IMR-90 (cell line): ENCODE measurements at regions not wholly inside any gene's neighbourhood (a gene's known extent, or its start where the extent isn't known, plus 50 kb on each side); places are given as distances from the start of the nearest gene placed in this dataset.

Experiments used
- ATAC-seq: fragments of 200-7000 bp; cut with Tn5 transposase; 2 replicates; pipeline ENCODE4 v1.9.1; 2020; ENCODE audit warnings: low read depth, mild to moderate bottlenecking, moderate library complexity
- BruUV-seq: library from RNA; stranded (reverse); fragments of 400-500 nt; replicated peaks from 2 replicates; lab custom pipeline; 2021; lab: Mats Ljungman, UMichigan
- CTCF ChIA-PET: fragments of 300-600 bp; formaldehyde crosslinking; extraction: SDS; loops from one replicate; lab custom pipeline; 2021; ENCODE audit warnings: antibody characterized with exemption; lab: Yijun Ruan, JAX
- POLR2A ChIA-PET: fragments of 300-600 bp; sonication (Branson Sonifier 250); formaldehyde crosslinking; loops from one replicate; lab custom pipeline; 2022; ENCODE audit warnings: antibody characterized with exemption; ENCODE audit not compliant: unreplicated experiment; lab: Charles Lee
- DNase-seq: peaks from one replicate; pipeline ENCODE4 v3.0.0; 2013
- H2AFZ ChIP-seq: replicated peaks from 2 replicates; pipeline ENCODE3; 2013; ENCODE audit warnings: low read length, mild to moderate bottlenecking; ENCODE audit not compliant: poor library complexity
- H2AK5ac ChIP-seq: 2 replicates; pipeline ENCODE4 v1.6.1; 2013; ENCODE audit warnings: low read depth, low read length, inconsistent platforms
- H2AK9ac ChIP-seq: replicated peaks from 2 replicates; pipeline ENCODE3; 2013; ENCODE audit warnings: mild to moderate bottlenecking, low read depth, low read length, moderate library complexity; ENCODE audit not compliant: poor library complexity
- H2BK120ac ChIP-seq: 2 replicates; pipeline ENCODE4 v1.6.1; 2013; ENCODE audit warnings: low read depth, low read length, inconsistent platforms
- H2BK15ac ChIP-seq: 3 replicates; pipeline ENCODE4 v1.6.1; 2013; ENCODE audit warnings: low read depth, low read length, inconsistent platforms
- H2BK20ac ChIP-seq: 2 replicates; pipeline ENCODE4 v1.6.1; 2013; ENCODE audit warnings: low read depth, mild to moderate bottlenecking, inconsistent platforms, low read length, moderate library complexity
- H2BK5ac ChIP-seq: 2 replicates; pipeline ENCODE4 v1.6.1; 2013; ENCODE audit warnings: mild to moderate bottlenecking, low read depth, low read length, inconsistent platforms; ENCODE audit not compliant: poor library complexity, severe bottlenecking
- H3K14ac ChIP-seq: replicated peaks from 2 replicates; pipeline ENCODE4 v1.6.1; 2013; ENCODE audit warnings: low read depth, low read length, inconsistent platforms
- H3K18ac ChIP-seq: 2 replicates; pipeline ENCODE4 v1.6.1; 2013; ENCODE audit warnings: low read depth, low read length, control low read depth
- H3K23ac ChIP-seq: 2 replicates; pipeline ENCODE4 v1.6.1; 2013; ENCODE audit warnings: low read depth, low read length, inconsistent platforms
- H3K27ac ChIP-seq: 2 replicates; pipeline ENCODE4 v1.5.1; 2013; ENCODE audit warnings: mild to moderate bottlenecking, control low read depth, low read length; ENCODE audit not compliant: insufficient read depth
- H3K27me3 ChIP-seq: 2 replicates; pipeline ENCODE4 v1.6.1; 2013; ENCODE audit warnings: low read length; ENCODE audit not compliant: control insufficient read depth, insufficient read depth
- H3K36me3 ChIP-seq: 2 replicates; pipeline ENCODE4 v1.6.1; 2013; ENCODE audit warnings: low read length, mixed read lengths; ENCODE audit not compliant: control insufficient read depth, insufficient read depth
- H3K4ac ChIP-seq: 2 replicates; pipeline ENCODE4 v1.6.1; 2013; ENCODE audit warnings: low read depth, low read length, inconsistent platforms
- H3K4me1 ChIP-seq: 2 replicates; pipeline ENCODE4 v1.6.1; 2013; ENCODE audit warnings: low read length, mixed read lengths; ENCODE audit not compliant: control insufficient read depth, insufficient read depth
- H3K4me2 ChIP-seq: 2 replicates; pipeline ENCODE4 v1.6.1; 2013; ENCODE audit warnings: low read depth, mild to moderate bottlenecking, control low read depth, low read length, moderate library complexity
- H3K4me3 ChIP-seq: 2 replicates; pipeline ENCODE4 v1.5.1; 2013; ENCODE audit warnings: low read depth, mild to moderate bottlenecking, control low read depth, low read length, moderate library complexity; ENCODE audit not compliant: insufficient read depth
- H3K56ac ChIP-seq: 2 replicates; pipeline ENCODE4 v1.6.1; 2013; ENCODE audit warnings: low read length, inconsistent platforms; ENCODE audit not compliant: insufficient read depth; ENCODE audit errors: extremely low read depth
- H3K79me1 ChIP-seq, 2 experiments: 2 replicates each; pipeline ENCODE4 v1.6.1; 2013; ENCODE audit warnings: low read length in 2 of 2, inconsistent platforms in 1 of 2, low read depth in 1 of 2
- H3K9ac ChIP-seq: 2 replicates; pipeline ENCODE4 v1.6.1; 2013; ENCODE audit warnings: low read depth, low read length, control low read depth
- H3K9me1 ChIP-seq: 2 replicates; pipeline ENCODE4 v1.6.1; 2013; ENCODE audit warnings: low read length, inconsistent platforms; ENCODE audit not compliant: insufficient read depth
- H3K9me3 ChIP-seq: 2 replicates; pipeline ENCODE4 v1.6.1; 2013; ENCODE audit warnings: low read length; ENCODE audit not compliant: control insufficient read depth, insufficient read depth
- H4K20me1 ChIP-seq: 2 replicates; pipeline ENCODE4 v1.6.1; 2013; ENCODE audit warnings: low read length, inconsistent platforms; ENCODE audit not compliant: insufficient read depth
- H4K5ac ChIP-seq: 2 replicates; pipeline ENCODE4 v1.6.1; 2013; ENCODE audit warnings: mild to moderate bottlenecking, low read depth, low read length, control low read depth
- H4K8ac ChIP-seq, 2 experiments: 2 replicates each; pipeline ENCODE4 v1.6.1; 2013; ENCODE audit warnings: low read depth in 2 of 2, low read length in 2 of 2, control low read depth in 1 of 2, inconsistent platforms in 1 of 2
- H4K91ac ChIP-seq: 2 replicates; pipeline ENCODE4 v1.6.1; 2013; ENCODE audit warnings: low read depth, low read length, inconsistent platforms; ENCODE audit not compliant: insufficient read depth
- CHD1 ChIP-seq: IDR thresholded peaks from 2 replicates; pipeline ENCODE4 v1.6.1; 2012; ENCODE audit warnings: low read depth, low read length, improper control_type of control experiment
- MAFK ChIP-seq: IDR thresholded peaks from 2 replicates; pipeline ENCODE4 v1.6.1; 2012; ENCODE audit warnings: low read depth, low read length, improper control_type of control experiment
- MXI1 ChIP-seq: IDR thresholded peaks from 2 replicates; pipeline ENCODE4 v1.6.1; 2012; ENCODE audit warnings: low read depth, mild to moderate bottlenecking, low read length, moderate library complexity, borderline replicate concordance
- RAD21 ChIP-seq: IDR thresholded peaks from 2 replicates; pipeline ENCODE4 v1.6.1; 2012; ENCODE audit warnings: low read length, improper control_type of control experiment
- RFX5 ChIP-seq: IDR thresholded peaks from 2 replicates; pipeline ENCODE4 v1.8.0; 2012; ENCODE audit warnings: low read depth, mild to moderate bottlenecking, low read length, moderate library complexity
- SMC3 ChIP-seq: fragments of 150-350 bp; IDR thresholded peaks from 2 replicates; pipeline ENCODE4 v1.6.1; 2016; ENCODE audit warnings: low read depth, mild to moderate bottlenecking, antibody characterized with exemption, low read length, moderate library complexity
- WGBS, 2 experiments: methylation state at CpG; one replicate each; pipeline versions ENCODE4 v1.1.5 to v1.1.7; 2013; ENCODE audit warnings: missing lambda C conversion rate in 2 of 2; ENCODE audit not compliant: insufficient read length in 1 of 2; ENCODE audit errors: extremely low coverage in 2 of 2; 5-methylcytosine and 5-hydroxymethylcytosine counted together
- dilution Hi-C: fragments of 300-500 bp; cut with HindIII; formaldehyde crosslinking; loops from one replicate; pipeline ENCODE4 v1.14.3; 2018; ENCODE audit warnings: low sequenced_read_pairs; ENCODE audit not compliant: unreplicated experiment
- in situ Hi-C: fragments of 300-500 bp; cut with MboI; formaldehyde crosslinking; loops from 3 replicates; pipeline ENCODE4 v1.14.3; 2019; ENCODE audit warnings: low sequenced_read_pairs, inconsistent platforms, mixed read lengths
- intact Hi-C: fragments of 100-400 bp; cut with micrococcal nuclease; formaldehyde crosslinking; loops from 2 replicates; pipeline ENCODE4 v1.10.0; 2022
- TF ChIP-seq, protein P1 (sequence below): fragments of 150-350 bp; IDR thresholded peaks from 2 replicates; pipeline ENCODE4 v1.6.1; 2017; ENCODE audit warnings: mild to moderate bottlenecking, antibody characterized with exemption, low read length, low read depth
- TF ChIP-seq, protein P2 (sequence below): fragments of 150-350 bp; IDR thresholded peaks from 2 replicates; pipeline ENCODE4 v1.6.1; 2016; ENCODE audit warnings: low read depth, mild to moderate bottlenecking, low read length, moderate library complexity, borderline replicate concordance

GRCh38 chr13:76349700-76350099, 536.5 kb downstream of the KCTD12 start:
- intact Hi-C loops: no loop called here

More at GRCh38 chr13:76349700-76350099, 536.5 kb downstream of the KCTD12 start:
- H3K4me1 ChIP-seq: no peaks in the 10 kb centered on the region; the same call in 1 of the 2 replicates
- no CpG with 5 or more reads among the region's 2 CpGs for WGBS, 2 experiments
- H3K36me3 ChIP-seq: no peaks in the 10 kb centered on the region
- DNase-seq: no peak
- H3K56ac ChIP-seq: no peak overlapping the region
- no peak overlapping the region for H3K4me2 ChIP-seq
- H3K23ac ChIP-seq: no peak overlapping the region
- H4K91ac ChIP-seq: no peak overlapping the region
- no peaks in the 10 kb centered on the region for H3K79me1 ChIP-seq
- in situ Hi-C loops (no loop called here), dilution Hi-C loops (no loop called here)
- ChIA-PET CTCF (no interaction called here), POLR2A (interaction anchor here (0.5 kb wide), 1 partner anchor 246 kb away, joined by 3 read pairs; no protein-coding TSS in a partner anchor)
- TF ChIP-seq MAFK: no peak
- TF ChIP-seq, protein P1, sequence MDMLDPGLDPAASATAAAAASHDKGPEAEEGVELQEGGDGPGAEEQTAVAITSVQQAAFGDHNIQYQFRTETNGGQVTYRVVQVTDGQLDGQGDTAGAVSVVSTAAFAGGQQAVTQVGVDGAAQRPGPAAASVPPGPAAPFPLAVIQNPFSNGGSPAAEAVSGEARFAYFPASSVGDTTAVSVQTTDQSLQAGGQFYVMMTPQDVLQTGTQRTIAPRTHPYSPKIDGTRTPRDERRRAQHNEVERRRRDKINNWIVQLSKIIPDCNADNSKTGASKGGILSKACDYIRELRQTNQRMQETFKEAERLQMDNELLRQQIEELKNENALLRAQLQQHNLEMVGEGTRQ: no peak
- no peak for TF ChIP-seq SMC3
- TF ChIP-seq, protein P2, sequence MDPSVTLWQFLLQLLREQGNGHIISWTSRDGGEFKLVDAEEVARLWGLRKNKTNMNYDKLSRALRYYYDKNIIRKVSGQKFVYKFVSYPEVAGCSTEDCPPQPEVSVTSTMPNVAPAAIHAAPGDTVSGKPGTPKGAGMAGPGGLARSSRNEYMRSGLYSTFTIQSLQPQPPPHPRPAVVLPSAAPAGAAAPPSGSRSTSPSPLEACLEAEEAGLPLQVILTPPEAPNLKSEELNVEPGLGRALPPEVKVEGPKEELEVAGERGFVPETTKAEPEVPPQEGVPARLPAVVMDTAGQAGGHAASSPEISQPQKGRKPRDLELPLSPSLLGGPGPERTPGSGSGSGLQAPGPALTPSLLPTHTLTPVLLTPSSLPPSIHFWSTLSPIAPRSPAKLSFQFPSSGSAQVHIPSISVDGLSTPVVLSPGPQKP: no peak
- TF ChIP-seq CHD1: no peak
- no peak for TF ChIP-seq RAD21
- TF ChIP-seq MXI1: no peak
- no peak for TF ChIP-seq RFX5
- H2AK9ac ChIP-seq: no peak overlapping the region
- H3K4ac ChIP-seq: no peak overlapping the region
- no peaks in the 10 kb centered on the region for H4K20me1 ChIP-seq
- no peak overlapping the region for H2AK5ac ChIP-seq
- H3K9me3 ChIP-seq: no peaks in the 10 kb centered on the region
- H2BK20ac ChIP-seq: no peak overlapping the region
- H4K8ac ChIP-seq: no peak overlapping the region
- no peak overlapping the region for H2BK120ac ChIP-seq
- H2AFZ ChIP-seq: no peak overlapping the region
- H3K27me3 ChIP-seq: no peaks in the 10 kb centered on the region
- no peak overlapping the region for H3K14ac ChIP-seq
- H3K9ac ChIP-seq: no peak overlapping the region
- no peak overlapping the region for H3K4me3 ChIP-seq
- no peak for ATAC-seq
- H4K5ac ChIP-seq: no peak overlapping the region
- H2BK5ac ChIP-seq: no peak overlapping the region
- H3K18ac ChIP-seq: no peak overlapping the region; the same call in 1 of the 2 replicates
- no peak overlapping the region for H2BK15ac ChIP-seq
- no peaks in the 10 kb centered on the region for H3K9me1 ChIP-seq
- BruUV-seq: no TSS peak
- H3K27ac ChIP-seq: no peak overlapping the region
